ENCODE measurements at regions not wholly inside any gene's neighbourhood (a gene's known extent, or its start where the extent isn't known, plus 50 kb on each side); places are given as distances from the start of the nearest gene placed in this dataset.

DNA sequence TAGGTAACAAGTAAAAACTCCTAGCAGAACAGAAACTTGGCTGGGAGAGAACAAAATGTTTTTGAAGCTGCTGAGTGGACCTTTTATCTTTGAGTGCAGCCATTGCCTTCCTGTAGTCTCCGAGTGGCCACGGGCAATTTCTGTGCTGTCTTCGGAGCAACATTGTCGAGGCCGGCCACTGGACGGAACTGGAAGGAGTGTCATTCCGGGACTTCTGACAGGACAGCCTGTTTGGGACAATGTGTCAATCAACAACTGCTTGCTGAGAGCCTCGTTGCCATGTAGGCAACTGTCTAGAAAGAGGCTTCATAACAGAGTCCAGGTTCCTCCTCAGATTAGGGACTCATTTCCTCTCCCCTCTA, 96.2 kb upstream of the CDYL2 start:
- no peak for TF ChIP-seq POLR2A (IDR thresholded peaks at IDR 0.05)
- TF ChIP-seq, protein P1, sequence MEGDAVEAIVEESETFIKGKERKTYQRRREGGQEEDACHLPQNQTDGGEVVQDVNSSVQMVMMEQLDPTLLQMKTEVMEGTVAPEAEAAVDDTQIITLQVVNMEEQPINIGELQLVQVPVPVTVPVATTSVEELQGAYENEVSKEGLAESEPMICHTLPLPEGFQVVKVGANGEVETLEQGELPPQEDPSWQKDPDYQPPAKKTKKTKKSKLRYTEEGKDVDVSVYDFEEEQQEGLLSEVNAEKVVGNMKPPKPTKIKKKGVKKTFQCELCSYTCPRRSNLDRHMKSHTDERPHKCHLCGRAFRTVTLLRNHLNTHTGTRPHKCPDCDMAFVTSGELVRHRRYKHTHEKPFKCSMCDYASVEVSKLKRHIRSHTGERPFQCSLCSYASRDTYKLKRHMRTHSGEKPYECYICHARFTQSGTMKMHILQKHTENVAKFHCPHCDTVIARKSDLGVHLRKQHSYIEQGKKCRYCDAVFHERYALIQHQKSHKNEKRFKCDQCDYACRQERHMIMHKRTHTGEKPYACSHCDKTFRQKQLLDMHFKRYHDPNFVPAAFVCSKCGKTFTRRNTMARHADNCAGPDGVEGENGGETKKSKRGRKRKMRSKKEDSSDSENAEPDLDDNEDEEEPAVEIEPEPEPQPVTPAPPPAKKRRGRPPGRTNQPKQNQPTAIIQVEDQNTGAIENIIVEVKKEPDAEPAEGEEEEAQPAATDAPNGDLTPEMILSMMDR (IDR thresholded peaks at IDR 0.05) = no peak
- no peak for TF ChIP-seq POLR2AphosphoS5 (IDR thresholded peaks at IDR 0.05)
- no peak for TF ChIP-seq EP300 (IDR thresholded peaks at IDR 0.05; ENCODE audit: low read depth)
- intact Hi-C loops (cut with DNase I; ENCODE audit: low total_unique reads) = no loop called here
- no peak overlapping the region for H3K4me3 ChIP-seq
- H3K27me3 ChIP-seq = no peaks in the 10 kb centered on the region
- peaks cover 0 to 4% (median 0%) of the 10 kb centered on the region in 4 donors for H3K4me1 ChIP-seq
- WGBS, 2 donors (ENCODE audit: low coverage in 1 of 2) = 77% methylated on average over 8 of the region's 8 CpGs; no CpG with 5 or more reads in 1 of the 2 donors
- in situ Hi-C loops (cut with MboI; ENCODE audit: low pct_ligation_motif_present in 1 of 4, low pct_unique_long_range_greater_than_20kb in 1 of 4, low sequenced_read_pairs in 3 of 4) = no loop called here
- H3K27ac ChIP-seq = peak overlapping the region; percentile 10 to 34 (median 21)
- no peaks in the 10 kb centered on the region for H3K9me3 ChIP-seq
- no peaks in the 10 kb centered on the region for H3K36me3 ChIP-seq
- no peak for DNase-seq

DNA sequence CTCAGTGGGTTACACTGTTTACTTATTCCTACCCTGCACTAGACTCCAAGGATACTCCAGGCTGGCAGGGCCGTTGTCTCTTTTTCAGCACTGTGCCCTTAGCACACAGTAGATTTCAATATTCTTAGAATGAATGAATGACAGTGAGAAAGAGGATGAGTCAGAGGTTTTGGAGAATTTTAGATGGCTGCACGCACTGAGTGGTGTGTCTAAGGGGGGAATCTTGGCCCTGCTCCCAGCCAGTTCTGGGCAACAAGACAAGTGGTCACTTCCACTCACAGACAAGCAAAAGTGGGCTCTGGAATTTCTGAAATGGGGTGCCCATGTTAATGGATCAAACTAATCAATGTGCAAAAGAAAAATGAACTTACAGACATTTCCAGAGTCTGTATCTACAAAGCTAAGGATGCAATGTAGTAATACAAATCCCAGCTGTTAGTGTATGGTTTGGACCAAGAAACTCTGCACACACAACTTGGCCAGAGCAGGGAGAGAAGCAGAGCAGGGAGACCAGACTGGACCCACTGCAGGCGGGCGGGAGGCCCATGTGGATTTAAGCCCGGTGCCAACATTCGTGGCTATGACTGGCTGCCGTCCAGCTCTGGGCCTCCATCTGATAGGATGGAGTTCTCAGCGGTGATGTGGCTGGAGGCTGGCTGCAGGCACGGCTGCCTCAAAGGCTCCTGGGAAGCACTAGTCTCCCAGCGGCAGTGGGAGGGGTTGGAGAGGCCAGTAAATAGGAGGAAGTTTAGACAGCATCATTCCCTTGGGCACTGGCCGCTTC, 95.6 kb upstream of the CDYL2 start:
- 32 to 40% methylated on average over 2 to 11 of the region's 11 CpGs for WGBS, 2 donors (ENCODE audit: low coverage in 1 of 2)

DNA sequence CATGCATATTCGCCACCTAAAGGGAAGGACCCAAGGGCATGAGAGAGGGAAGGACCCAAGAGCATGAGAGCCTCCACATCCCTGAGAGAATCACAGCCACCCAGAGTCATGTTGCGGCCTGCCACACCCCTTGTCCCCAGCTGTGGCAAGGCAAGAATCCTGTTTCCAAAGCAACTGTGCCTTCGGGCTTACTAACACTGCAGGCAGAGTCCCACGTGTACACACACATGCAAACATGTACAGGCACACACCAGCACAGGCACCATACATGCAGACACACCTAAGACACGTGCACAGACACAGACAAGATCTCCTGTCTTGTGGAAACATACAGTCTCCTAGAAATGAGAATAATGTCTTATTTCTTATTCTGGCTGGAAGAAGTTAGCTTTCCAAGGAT, 92.4 kb upstream of the CDYL2 start:
- no peaks in the 10 kb centered on the region for H3K27me3 ChIP-seq
- intact Hi-C loops (cut with DNase I; ENCODE audit: low total_unique reads) = no loop called here
- H3K27ac ChIP-seq = no peak overlapping the region
- no peak for DNase-seq
- H3K4me3 ChIP-seq = no peak overlapping the region
- H3K9me3 ChIP-seq = no peaks in the 10 kb centered on the region
- H3K4me1 ChIP-seq = peaks cover 0 to 4% (median 0%) of the 10 kb centered on the region in 4 donors
- WGBS, 2 donors (ENCODE audit: low coverage in 1 of 2) = 52 to 70% methylated on average over 3 to 5 of the region's 5 CpGs
- H3K36me3 ChIP-seq = no peaks in the 10 kb centered on the region
- in situ Hi-C loops (cut with MboI; ENCODE audit: low pct_ligation_motif_present in 1 of 4, low pct_unique_long_range_greater_than_20kb in 1 of 4, low sequenced_read_pairs in 3 of 4) = no loop called here
- TF ChIP-seq, protein P1 (IDR thresholded peaks at IDR 0.05) = no peak
- TF ChIP-seq POLR2AphosphoS5 (IDR thresholded peaks at IDR 0.05) = no peak

More for the DNA sequence above, 95.6 kb upstream of the CDYL2 start:
- H3K27me3 ChIP-seq = no peaks in the 10 kb centered on the region
- TF ChIP-seq, protein P1 (IDR thresholded peaks at IDR 0.05) = no peak
- no peak for TF ChIP-seq POLR2AphosphoS5 (IDR thresholded peaks at IDR 0.05)
- no peak for TF ChIP-seq POLR2A (IDR thresholded peaks at IDR 0.05)
- TF ChIP-seq EP300 (IDR thresholded peaks at IDR 0.05; ENCODE audit: low read depth) = no peak
- in situ Hi-C loops (cut with MboI; ENCODE audit: low pct_ligation_motif_present in 1 of 4, low pct_unique_long_range_greater_than_20kb in 1 of 4, low sequenced_read_pairs in 3 of 4) (no loop called here), intact Hi-C loops (cut with DNase I; ENCODE audit: low total_unique reads) (no loop called here)
- H3K9me3 ChIP-seq = no peaks in the 10 kb centered on the region
- peaks cover 0 to 4% (median 0%) of the 10 kb centered on the region in 4 donors for H3K4me1 ChIP-seq
- peak overlapping the region in 3 of 4 donors; percentile 10 to 34 (median 15) for H3K27ac ChIP-seq
- no peaks in the 10 kb centered on the region for H3K36me3 ChIP-seq
- H3K4me3 ChIP-seq = no peak overlapping the region
- peak; percentile 39 for DNase-seq

DNA sequence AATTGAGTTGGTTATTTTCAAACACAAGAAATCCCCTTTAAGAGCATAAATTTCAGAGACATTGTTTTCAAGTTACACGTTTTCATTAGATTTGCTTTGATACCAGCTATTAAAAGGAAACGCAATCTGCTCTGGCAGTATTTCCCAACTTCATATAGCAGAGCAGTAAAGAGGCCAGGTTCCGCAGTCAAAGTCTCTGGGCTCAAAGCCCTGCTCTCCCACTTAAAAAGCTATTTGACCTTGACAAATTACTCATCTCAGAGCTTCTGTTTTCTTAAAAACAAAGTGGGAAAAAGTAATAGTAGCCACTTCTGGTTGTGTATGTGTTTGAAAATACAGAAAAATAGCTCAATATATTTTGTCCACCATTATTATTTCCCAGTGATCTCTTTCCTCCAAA, 89.7 kb upstream of the CDYL2 start:
- WGBS, 2 donors (ENCODE audit: low coverage in 1 of 2) = 73 to 79% methylated on average over 3 of the region's 3 CpGs
- no peak for DNase-seq
- Histone ChIP-seq H3K36me3 (no peaks in the 10 kb centered on the region), H3K9me3 (no peaks in the 10 kb centered on the region), H3K4me3 (no peak overlapping the region), H3K27me3 (no peaks in the 10 kb centered on the region), H3K27ac (no peak overlapping the region), H3K4me1 (no peaks in the 10 kb centered on the region)
- intact Hi-C loops (cut with DNase I; ENCODE audit: low total_unique reads) = no loop called here
- in situ Hi-C loops (cut with MboI; ENCODE audit: low pct_ligation_motif_present in 1 of 4, low pct_unique_long_range_greater_than_20kb in 1 of 4, low sequenced_read_pairs in 3 of 4) = no loop called here
- TF ChIP-seq POLR2A (IDR thresholded peaks at IDR 0.05) (no peak), POLR2AphosphoS5 (IDR thresholded peaks at IDR 0.05) (no peak), EP300 (IDR thresholded peaks at IDR 0.05; ENCODE audit: low read depth) (no peak)
- TF ChIP-seq, protein P1 (IDR thresholded peaks at IDR 0.05) = no peak
